ENCODE measurements at regions not wholly inside any gene's neighbourhood (a gene's known extent, or its start where the extent isn't known, plus 50 kb on each side); places are given as distances from the start of the nearest gene placed in this dataset.
"Not testable (repeated sequence)": the region's sequence is repeated elsewhere in the genome, so short reads cannot be mapped to it uniquely, and the experiment has no call there.

- not testable (repeated sequence) for H3K9me3 ChIP-seq (ENCODE audit: control insufficient read depth, low read length); H3K27ac ChIP-seq (ENCODE audit: insufficient read depth, low read depth, low read length, poor library complexity, severe bottlenecking); H3K27me3 ChIP-seq (ENCODE audit: control insufficient read depth, insufficient read depth, low read length, poor library complexity, severe bottlenecking); H3K4me3 ChIP-seq (ENCODE audit: insufficient read depth, low read depth, low read length); H3K4me1 ChIP-seq (ENCODE audit: control insufficient read depth, insufficient read depth, low read length); H3K36me3 ChIP-seq (ENCODE audit: control insufficient read depth, insufficient read depth, low read length)
- WGBS, 2 experiments, result 85 to 94% methylated on average over 5 of the region's 5 CpGs
Observed at GRCh38 chr1:147103416-147104155, 68.7 kb downstream of the PRKAB2 start.

DNA sequence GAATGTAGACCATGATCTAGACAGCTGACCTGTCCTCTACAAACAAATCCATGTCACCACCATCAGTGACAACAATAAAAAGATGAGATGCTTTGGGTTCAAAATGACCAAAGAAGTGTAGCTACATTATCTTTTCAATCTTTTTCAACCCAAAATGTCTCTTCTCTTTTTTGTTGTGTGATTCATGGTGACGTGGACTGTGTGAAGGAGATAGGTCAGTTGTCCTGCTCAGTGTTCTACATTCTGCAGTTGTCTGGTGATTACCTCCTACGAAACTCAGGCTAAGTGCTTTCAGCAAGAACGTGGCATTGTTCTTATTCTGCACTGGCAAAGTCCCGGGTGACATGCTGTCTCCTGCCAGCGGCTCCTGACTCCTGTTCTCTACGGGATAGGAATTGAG, 73.1 kb downstream of the PRKAB2 start:
- Histone ChIP-seq H3K4me3 (ENCODE audit: insufficient read depth, low read depth, low read length) (no peak overlapping the region), H3K36me3 (ENCODE audit: control insufficient read depth, insufficient read depth, low read length) (no peaks in the 10 kb centered on the region), H3K4me1 (ENCODE audit: control insufficient read depth, insufficient read depth, low read length) (no peaks in the 10 kb centered on the region), H3K27ac (ENCODE audit: insufficient read depth, low read depth, low read length, poor library complexity, severe bottlenecking) (no peak overlapping the region), H3K27me3 (ENCODE audit: control insufficient read depth, insufficient read depth, low read length, poor library complexity, severe bottlenecking) (no peaks in the 10 kb centered on the region), H3K9me3 (ENCODE audit: control insufficient read depth, low read length) (no peaks in the 10 kb centered on the region)
- 85 to 93% methylated on average over 6 of the region's 6 CpGs for WGBS, 2 experiments

GRCh38 chr1:147098338-147098973, 73.8 kb downstream of the PRKAB2 start:
- not testable (repeated sequence) for H3K4me3 ChIP-seq (ENCODE audit: insufficient read depth, low read depth, low read length); H3K9me3 ChIP-seq (ENCODE audit: control insufficient read depth, low read length); H3K27me3 ChIP-seq (ENCODE audit: control insufficient read depth, insufficient read depth, low read length, poor library complexity, severe bottlenecking); H3K4me1 ChIP-seq (ENCODE audit: control insufficient read depth, insufficient read depth, low read length); H3K36me3 ChIP-seq (ENCODE audit: control insufficient read depth, insufficient read depth, low read length); H3K27ac ChIP-seq (ENCODE audit: insufficient read depth, low read depth, low read length, poor library complexity, severe bottlenecking)
- WGBS, 2 experiments, result 63 to 71% methylated on average over 6 to 9 of the region's 11 CpGs

DNA sequence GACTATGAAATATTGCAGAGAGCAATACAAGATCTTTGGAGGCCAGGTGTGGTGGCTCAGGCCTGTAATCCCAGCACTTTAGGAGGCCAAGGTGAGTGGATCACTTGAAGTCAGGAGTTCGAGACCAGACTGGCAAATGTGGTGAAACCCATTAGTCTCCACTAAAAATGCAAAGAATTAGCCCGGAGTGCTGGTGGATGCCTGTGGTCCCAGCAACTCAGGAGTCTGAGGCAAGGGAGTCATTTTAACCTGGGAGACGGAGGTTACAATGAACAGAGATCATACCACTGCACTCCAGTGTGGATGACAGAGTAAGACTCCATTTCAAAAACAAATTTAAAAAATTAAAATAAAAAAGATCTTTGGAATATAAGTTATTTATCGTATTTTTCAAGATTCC, 76.6 kb downstream of the PRKAB2 start:
- Histone ChIP-seq H3K4me3 (ENCODE audit: insufficient read depth, low read depth, low read length) (no peak overlapping the region), H3K9me3 (ENCODE audit: control insufficient read depth, low read length) (no peaks in the 10 kb centered on the region), H3K27me3 (ENCODE audit: control insufficient read depth, insufficient read depth, low read length, poor library complexity, severe bottlenecking) (no peaks in the 10 kb centered on the region), H3K4me1 (ENCODE audit: control insufficient read depth, insufficient read depth, low read length) (no peaks in the 10 kb centered on the region), H3K36me3 (ENCODE audit: control insufficient read depth, insufficient read depth, low read length) (no peaks in the 10 kb centered on the region), H3K27ac (ENCODE audit: insufficient read depth, low read depth, low read length, poor library complexity, severe bottlenecking) (no peak overlapping the region)
- WGBS, 2 experiments, result 89 to 95% methylated on average over 3 to 4 of the region's 4 CpGs

GRCh38 chr1:147091801-147092200, 80.5 kb downstream of the PRKAB2 start:
- H3K36me3 ChIP-seq (ENCODE audit: control insufficient read depth, insufficient read depth, low read length), result no peaks in the 10 kb centered on the region
- H3K4me1 ChIP-seq (ENCODE audit: control insufficient read depth, insufficient read depth, low read length), result no peaks in the 10 kb centered on the region
- WGBS, 2 experiments, result 92 to 96% methylated on average over 2 of the region's 2 CpGs
- H3K27me3 ChIP-seq (ENCODE audit: control insufficient read depth, insufficient read depth, low read length, poor library complexity, severe bottlenecking), result no peaks in the 10 kb centered on the region
- no peaks in the 10 kb centered on the region for H3K9me3 ChIP-seq (ENCODE audit: control insufficient read depth, low read length)
- H3K4me3 ChIP-seq (ENCODE audit: insufficient read depth, low read depth, low read length), result no peak overlapping the region
- no peak overlapping the region for H3K27ac ChIP-seq (ENCODE audit: insufficient read depth, low read depth, low read length, poor library complexity, severe bottlenecking)

GRCh38 chr1:147089457-147089856, 82.8 kb downstream of the PRKAB2 start:
- H3K27ac ChIP-seq (ENCODE audit: insufficient read depth, low read depth, low read length, poor library complexity, severe bottlenecking), result no peak overlapping the region
- no peak overlapping the region for H3K4me3 ChIP-seq (ENCODE audit: insufficient read depth, low read depth, low read length)
- H3K9me3 ChIP-seq (ENCODE audit: control insufficient read depth, low read length), result no peaks in the 10 kb centered on the region
- no peaks in the 10 kb centered on the region for H3K4me1 ChIP-seq (ENCODE audit: control insufficient read depth, insufficient read depth, low read length)
- H3K27me3 ChIP-seq (ENCODE audit: control insufficient read depth, insufficient read depth, low read length, poor library complexity, severe bottlenecking), result peaks cover 18% of the 10 kb centered on the region
- no peaks in the 10 kb centered on the region for H3K36me3 ChIP-seq (ENCODE audit: control insufficient read depth, insufficient read depth, low read length)
- 55 to 58% methylated on average over 4 of the region's 4 CpGs for WGBS, 2 experiments

DNA sequence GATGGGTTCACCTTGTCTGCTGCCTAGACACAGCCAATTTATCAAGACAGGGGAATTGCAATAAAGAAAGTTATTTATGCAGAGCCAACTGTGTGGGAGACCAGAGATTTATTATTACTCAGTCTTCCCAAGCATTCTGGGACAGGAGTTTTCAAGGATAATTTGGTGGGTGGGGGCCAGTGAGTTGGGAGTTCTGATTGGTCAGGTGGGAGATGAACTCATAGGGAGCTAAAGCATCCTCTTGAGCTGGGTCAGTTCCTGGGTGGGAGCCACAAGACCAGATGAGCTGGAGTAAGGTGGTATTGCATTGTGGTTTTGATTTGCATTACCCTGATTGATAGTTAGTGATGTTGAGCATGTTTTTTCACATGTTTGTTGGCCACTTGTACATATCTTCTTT, 86.1 kb downstream of the PRKAB2 start:
- Histone ChIP-seq H3K27me3 (ENCODE audit: control insufficient read depth, insufficient read depth, low read length, poor library complexity, severe bottlenecking) (peaks cover 52% of the 10 kb centered on the region), H3K9me3 (ENCODE audit: control insufficient read depth, low read length) (no peaks in the 10 kb centered on the region), H3K27ac (ENCODE audit: insufficient read depth, low read depth, low read length, poor library complexity, severe bottlenecking) (no peak overlapping the region), H3K36me3 (ENCODE audit: control insufficient read depth, insufficient read depth, low read length) (no peaks in the 10 kb centered on the region), H3K4me1 (ENCODE audit: control insufficient read depth, insufficient read depth, low read length) (peaks cover 4% of the 10 kb centered on the region), H3K4me3 (ENCODE audit: insufficient read depth, low read depth, low read length) (no peak overlapping the region)

- peaks cover 4% of the 10 kb centered on the region for H3K4me1 ChIP-seq (ENCODE audit: control insufficient read depth, insufficient read depth, low read length)
- 0% methylated on average over 51 of the region's 51 CpGs for WGBS, 2 experiments
- peak overlapping the region; percentile 99 for H3K27ac ChIP-seq (ENCODE audit: insufficient read depth, low read depth, low read length, poor library complexity, severe bottlenecking)
- peaks cover 68% of the 10 kb centered on the region for H3K27me3 ChIP-seq (ENCODE audit: control insufficient read depth, insufficient read depth, low read length, poor library complexity, severe bottlenecking)
- H3K4me3 ChIP-seq (ENCODE audit: insufficient read depth, low read depth, low read length), result peak overlapping the region; percentile 62
- H3K9me3 ChIP-seq (ENCODE audit: control insufficient read depth, low read length), result no peaks in the 10 kb centered on the region
- no peaks in the 10 kb centered on the region for H3K36me3 ChIP-seq (ENCODE audit: control insufficient read depth, insufficient read depth, low read length)
Observed at GRCh38 chr1:147084273-147085096, 87.8 kb downstream of the PRKAB2 start.

DNA sequence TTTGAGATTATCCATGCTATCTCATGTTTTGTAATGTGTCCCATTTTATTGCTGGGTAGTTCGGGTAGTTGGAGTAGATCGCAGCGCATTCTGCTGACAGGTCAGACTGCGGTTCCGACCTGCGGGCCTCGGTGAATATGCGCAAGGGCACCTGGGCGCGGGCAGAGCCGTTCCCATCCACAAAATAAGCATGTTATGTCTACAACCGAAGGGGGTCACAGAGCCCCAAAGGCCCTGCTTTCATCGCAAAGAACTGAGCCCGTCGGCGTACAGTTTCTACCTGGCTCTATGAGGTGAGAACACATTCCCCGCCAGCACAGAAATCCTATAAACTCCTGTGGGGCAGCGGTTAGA, 88.4 kb downstream of the PRKAB2 start:
- no peak overlapping the region for H3K27ac ChIP-seq (ENCODE audit: insufficient read depth, low read depth, low read length, poor library complexity, severe bottlenecking)
- no peaks in the 10 kb centered on the region for H3K9me3 ChIP-seq (ENCODE audit: control insufficient read depth, low read length)
- peak overlapping the region; percentile 62 for H3K4me3 ChIP-seq (ENCODE audit: insufficient read depth, low read depth, low read length)
- 9 to 11% methylated on average over 18 of the region's 18 CpGs for WGBS, 2 experiments
- H3K36me3 ChIP-seq (ENCODE audit: control insufficient read depth, insufficient read depth, low read length), result no peaks in the 10 kb centered on the region
- peaks cover 4% of the 10 kb centered on the region for H3K4me1 ChIP-seq (ENCODE audit: control insufficient read depth, insufficient read depth, low read length)
- H3K27me3 ChIP-seq (ENCODE audit: control insufficient read depth, insufficient read depth, low read length, poor library complexity, severe bottlenecking), result peaks cover 74% of the 10 kb centered on the region

- peak overlapping the region; percentile 22 for H3K4me3 ChIP-seq (ENCODE audit: insufficient read depth, low read depth, low read length)
Observed at GRCh38 chr1:147080671-147081394, 91.4 kb downstream of the PRKAB2 start.

More at GRCh38 chr1:147080671-147081394, 91.4 kb downstream of the PRKAB2 start:
- peaks cover 4% of the 10 kb centered on the region for H3K4me1 ChIP-seq (ENCODE audit: control insufficient read depth, insufficient read depth, low read length)
- peaks cover 100% of the 10 kb centered on the region for H3K27me3 ChIP-seq (ENCODE audit: control insufficient read depth, insufficient read depth, low read length, poor library complexity, severe bottlenecking)
- H3K27ac ChIP-seq (ENCODE audit: insufficient read depth, low read depth, low read length, poor library complexity, severe bottlenecking), result no peak overlapping the region
- H3K36me3 ChIP-seq (ENCODE audit: control insufficient read depth, insufficient read depth, low read length), result no peaks in the 10 kb centered on the region
- 11 to 16% methylated on average over 28 of the region's 28 CpGs for WGBS, 2 experiments
- no peaks in the 10 kb centered on the region for H3K9me3 ChIP-seq (ENCODE audit: control insufficient read depth, low read length)
